AG09319 (cell line): ENCODE measurements at regions not wholly inside any gene's neighbourhood (a gene's known extent, or its start where the extent isn't known, plus 50 kb on each side); places are given as distances from the start of the nearest gene placed in this dataset.

Source experiments
- DNase-seq: peaks from one replicate; pipeline ENCODE4 v3.0.0-alpha.2; 2010; ENCODE audit warnings: low read depth; ENCODE audit errors: extremely low read depth
- CTCF ChIP-seq: IDR thresholded peaks from 2 replicates; pipeline ENCODE4 v1.5.1; 2011; ENCODE audit warnings: low read depth, mild to moderate bottlenecking, inconsistent platforms, low read length, moderate library complexity

GRCh38 chr2:235382601-235383000 lies 111.2 kb upstream of the AGAP1 start:
- TF ChIP-seq CTCF = no peak
- no peak for DNase-seq

- DNase-seq = no peak
- TF ChIP-seq CTCF = no peak
Observed at GRCh38 chr2:235383272-235383843, 110.5 kb upstream of the AGAP1 start.

GRCh38 chr2:235384624-235385023 lies 109.2 kb upstream of the AGAP1 start:
- DNase-seq = no peak
- TF ChIP-seq CTCF = no peak

- TF ChIP-seq CTCF = no peak
- no peak for DNase-seq
Observed at GRCh38 chr2:235389626-235390025, 104.2 kb upstream of the AGAP1 start.

GRCh38 chr2:235390108-235390815 lies 103.6 kb upstream of the AGAP1 start:
- DNase-seq = no peak
- no peak for TF ChIP-seq CTCF

GRCh38 chr2:235390816-235391194 lies 103.0 kb upstream of the AGAP1 start:
- DNase-seq = no peak
- no peak for TF ChIP-seq CTCF

GRCh38 chr2:235391921-235392615 lies 101.8 kb upstream of the AGAP1 start:
- TF ChIP-seq CTCF = no peak
- DNase-seq = no peak
